GM21717 (cell line): ENCODE measurements at regions not wholly inside any gene's neighbourhood (a gene's known extent, or its start where the extent isn't known, plus 50 kb on each side); places are given as distances from the start of the nearest gene placed in this dataset.

Source experiments
- ATAC-seq: cut with Tn5 transposase; IDR thresholded peaks from one replicate; pipeline ENCODE4 v1.9.1; 2021; ENCODE audit warnings: mild to moderate bottlenecking, moderate library complexity; ENCODE audit not compliant: unreplicated experiment

- no peak for ATAC-seq
These were observed 429.1 kb upstream of the CCDC196 start for GRCh38 chr14:66056926-66057552.

GRCh38 chr14:66065188-66065587 is 421.0 kb upstream of the CCDC196 start:
- ATAC-seq: no peak

- ATAC-seq: no peak
These were observed 419.0 kb upstream of the CCDC196 start for GRCh38 chr14:66066981-66067776.

GRCh38 chr14:66069036-66069435 is 417.1 kb upstream of the CCDC196 start:
- no peak for ATAC-seq

- ATAC-seq: no peak
These were observed 416.2 kb upstream of the CCDC196 start for GRCh38 chr14:66069830-66070541.

- ATAC-seq: no peak
These were observed 415.4 kb upstream of the CCDC196 start for GRCh38 chr14:66070542-66071319.

- ATAC-seq: no peak
These were observed 413.7 kb upstream of the CCDC196 start for GRCh38 chr14:66072190-66073084.

DNA sequence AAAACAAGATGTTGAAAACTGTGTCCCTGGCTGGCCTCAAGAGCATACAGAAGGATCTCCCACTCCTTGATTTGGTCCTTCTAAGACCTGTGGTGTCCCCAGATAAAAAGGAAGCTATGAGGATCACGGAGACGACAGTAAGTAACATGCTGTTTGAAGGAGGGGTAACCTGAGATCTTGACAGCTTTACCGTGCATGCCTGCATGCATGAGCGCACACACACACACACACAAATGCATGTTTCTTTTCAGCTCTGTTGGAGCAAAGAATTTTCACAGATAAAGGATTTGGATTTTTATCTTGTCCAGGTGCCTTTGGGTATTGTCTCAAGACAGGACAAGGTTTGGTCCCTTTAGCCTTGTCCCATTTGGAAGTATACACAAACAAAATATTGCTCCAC is 411.6 kb upstream of the CCDC196 start:
- no peak for ATAC-seq

DNA sequence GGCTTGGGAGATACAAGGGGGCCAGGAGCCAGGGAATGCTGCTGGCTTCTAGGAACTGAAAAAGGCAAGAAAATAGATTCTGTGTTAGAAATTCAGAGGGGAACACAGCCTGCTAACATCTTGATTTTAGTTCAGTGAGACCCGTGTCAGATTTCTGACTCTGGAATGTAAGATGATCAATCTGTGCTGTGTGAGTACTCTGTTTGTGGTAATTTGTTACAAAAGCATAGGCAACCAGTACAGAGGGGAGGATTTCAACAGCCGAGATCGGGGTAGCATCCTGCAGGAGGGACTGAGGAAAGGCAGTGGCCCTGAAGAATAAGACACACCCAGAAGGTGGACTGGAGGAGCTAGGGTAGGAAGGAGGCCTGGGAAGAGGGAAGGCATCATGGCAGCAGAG is 410.0 kb upstream of the CCDC196 start:
- no peak for ATAC-seq

GRCh38 chr14:66078006-66078405 is 408.2 kb upstream of the CCDC196 start:
- ATAC-seq: no peak

- no peak for ATAC-seq
These were observed 404.4 kb upstream of the CCDC196 start for GRCh38 chr14:66081594-66082376.

- no peak for ATAC-seq
These were observed 400.9 kb upstream of the CCDC196 start for GRCh38 chr14:66085224-66085623.

DNA sequence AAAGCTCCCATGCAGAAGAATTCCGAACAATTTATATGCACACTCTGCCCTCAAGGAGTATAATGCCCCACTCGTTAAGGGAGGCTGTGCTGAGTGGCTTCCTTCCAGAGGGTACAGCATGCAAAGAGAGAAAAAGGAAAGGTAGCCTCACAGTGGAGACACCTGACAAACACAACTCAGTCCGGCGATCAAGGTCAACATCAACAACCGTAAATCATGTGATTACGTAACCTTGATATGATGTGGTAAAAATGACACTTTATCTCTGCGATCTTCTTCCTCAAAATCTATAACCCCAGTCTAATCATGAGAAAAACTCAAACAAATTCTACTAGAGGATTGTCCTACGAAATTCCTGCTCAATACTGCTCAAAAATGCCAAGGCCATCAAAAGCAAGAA is 400.5 kb upstream of the CCDC196 start:
- no peak for ATAC-seq

DNA sequence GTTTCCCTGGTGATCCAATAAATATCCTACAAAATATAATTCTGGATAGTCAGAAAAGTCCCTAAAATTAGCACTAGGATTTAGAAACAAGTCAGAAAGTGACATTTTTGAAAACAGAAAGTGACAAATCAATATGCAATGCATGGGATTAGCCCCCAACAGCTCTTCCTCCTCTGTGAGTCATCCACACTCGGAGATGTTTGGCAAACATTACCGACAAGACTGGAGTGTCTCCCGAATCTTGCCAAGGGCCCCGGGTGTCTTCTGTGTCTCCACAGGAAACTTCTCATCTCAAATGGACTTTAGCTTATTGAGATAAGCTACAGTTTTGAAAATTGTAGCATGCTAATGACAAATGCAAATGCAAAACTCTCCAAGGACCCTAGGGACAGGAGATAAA is 398.9 kb upstream of the CCDC196 start:
- ATAC-seq: no peak

DNA sequence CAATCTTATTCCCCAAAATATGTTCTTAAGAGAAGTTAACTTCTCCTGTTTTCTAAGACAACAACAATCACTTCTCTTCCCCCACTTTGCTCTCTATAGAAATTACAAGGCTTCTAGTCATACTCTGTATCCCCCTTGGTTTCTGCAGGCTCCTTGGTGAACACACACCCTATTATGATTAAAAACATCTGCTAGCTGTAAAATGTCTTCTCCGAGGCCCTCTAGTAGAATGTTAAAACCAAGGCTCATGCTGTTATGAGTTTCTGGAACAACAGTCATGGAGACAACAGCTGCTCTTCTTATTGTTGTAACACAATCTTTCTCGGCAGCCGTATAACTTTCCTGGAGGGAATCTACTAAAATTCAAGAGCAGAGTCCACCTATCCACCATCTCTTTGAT is 397.5 kb upstream of the CCDC196 start:
- ATAC-seq: no peak

- ATAC-seq: no peak
These were observed 394.0 kb upstream of the CCDC196 start for GRCh38 chr14:66092206-66092605.

DNA sequence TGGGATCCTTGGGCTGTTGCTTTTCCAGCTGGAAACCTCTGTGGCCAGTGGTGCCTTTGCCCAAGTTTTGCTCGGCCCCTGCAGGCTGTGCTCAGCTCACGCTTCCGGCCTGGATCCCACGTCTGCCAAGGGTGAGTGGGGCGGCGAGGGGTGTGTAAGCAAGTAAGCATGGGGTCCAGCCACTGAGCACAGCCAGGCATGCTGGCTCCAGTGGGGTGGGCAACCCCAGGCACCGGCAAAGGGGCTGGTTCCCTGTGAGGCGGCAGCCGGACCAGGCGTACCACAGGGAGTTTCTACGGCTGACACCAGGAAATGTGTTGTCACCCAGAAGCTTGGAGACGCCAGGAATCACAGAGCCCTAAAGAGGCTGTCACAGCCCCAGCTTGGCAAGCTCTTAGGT is 393.4 kb upstream of the CCDC196 start:
- ATAC-seq: no peak

GRCh38 chr14:66094001-66094727 is 392.0 kb upstream of the CCDC196 start:
- ATAC-seq: no peak

- no peak for ATAC-seq
These were observed 386.7 kb upstream of the CCDC196 start for GRCh38 chr14:66099451-66099850.
